Heart left ventricle (tissue), 16 donors: ENCODE measurements at regions not wholly inside any gene's neighbourhood (a gene's known extent, or its start where the extent isn't known, plus 50 kb on each side); places are given as distances from the start of the nearest gene placed in this dataset.

ENCODE experiments used
- ATAC-seq, 4 donors: fragments of 200-7000 bp; cut with Tn5 transposase; one replicate each; pipeline ENCODE4 v1.9.1; 2020 to 2022; ENCODE audit warnings: moderate library complexity in 4 of 4, mild to moderate bottlenecking in 3 of 4, moderate number of reproducible peaks in 1 of 4
- DNase-seq, 5 donors: peaks; one replicate each; pipeline ENCODE4 v3.0.0-alpha.2; 2020
- H3K27ac ChIP-seq, 12 donors: fragments of 200-600 bp; sonication (generic) in 4 of 12; one replicate each; pipeline versions ENCODE4 v1.5.0 to v1.8.0; 2016 to 2022; ENCODE audit warnings: mild to moderate bottlenecking in 2 of 12
- H3K27me3 ChIP-seq, 9 donors: fragments of 200-600 bp; sonication (generic) in 2 of 9; one replicate each; pipeline versions ENCODE4 v1.5.1 to v1.8.0; 2016 to 2022; ENCODE audit warnings: mild to moderate bottlenecking in 3 of 9
- H3K36me3 ChIP-seq, 9 donors: fragments of 200-600 bp; sonication (generic) in 2 of 9; one replicate each; pipeline versions ENCODE4 v1.5.0 to v1.8.0; 2018 to 2022; ENCODE audit warnings: mild to moderate bottlenecking in 2 of 9
- H3K4me1 ChIP-seq, 12 donors: fragments of 200-600 bp; sonication (generic) in 4 of 12; one replicate each; pipeline versions ENCODE4 v1.5.0 to v1.8.0; 2016 to 2022; ENCODE audit warnings: mild to moderate bottlenecking in 3 of 12
- H3K4me3 ChIP-seq, 12 donors: fragments of 200-600 bp; sonication (generic) in 4 of 12; one replicate each; pipeline versions ENCODE4 v1.5.0 to v1.8.0; 2017 to 2022; ENCODE audit warnings: mild to moderate bottlenecking in 9 of 12, moderate library complexity in 4 of 12
- H3K9me3 ChIP-seq, 12 donors: fragments of 200-600 bp; sonication (generic) in 4 of 12; one replicate each; pipeline versions ENCODE4 v1.5.0 to v1.8.0; 2016 to 2022; ENCODE audit warnings: mild to moderate bottlenecking in 1 of 12
- CTCF ChIP-seq, 12 donors: fragments of 200-600 bp; sonication (generic) in 4 of 12; IDR thresholded peaks; one replicate each; pipeline versions ENCODE4 v1.5.0 to v1.8.0; 2018 to 2022; ENCODE audit warnings: antibody characterized with exemption in 12 of 12, mild to moderate bottlenecking in 5 of 12
- POLR2A ChIP-seq, 2 donors: fragments of 450-650 bp; IDR thresholded peaks; one replicate each; pipeline ENCODE4 v1.6.1; 2017; ENCODE audit warnings: antibody characterized with exemption in 2 of 2, mild to moderate bottlenecking in 2 of 2, moderate library complexity in 2 of 2
- WGBS, 4 donors: extraction: QIAGEN DNeasy Blood & Tissue Kit in 2 of 4; methylation state at CpG; one replicate each; pipeline versions ENCODE4 v1.1.5 to v1.1.7; 2013 to 2018; 5-methylcytosine and 5-hydroxymethylcytosine counted together
- intact Hi-C, 10 donors: fragments of 100-400 bp; cut with DNase I; formaldehyde crosslinking; loops; one replicate each; pipeline versions ENCODE4 v1.11.1 to v1.14.2; 2022
- donor health status: ischemic (EF 13 %, LVEDD 7.1; RV severe dilation, severe dysfunction).
- donor health status: healthy with polysubstance abuse.
- donor health status: DM: no; HTN: yes; CAD: no.
- donor health status: DM: no; HTN: no; CAD: no.
- donor health status: ischemic (EF 25% LVEDD 6.9; RV normal size, moderate dysfunction).
- donor health status: ischemic (EF 25% LVEDD 5.7; RV mildly dilated, moderate dysfunction).
- donor health status: healthy.
- donor health status: DM: yes; HTN: yes; CAD: no.
- donor health status: ischemic (EF 35%, LVEDD 5.7; RV mildly dilated, moderate dysfunction).
- donor health status: nonischemic (EF 11% LVEDD 7.7; RV severe dilation, severe dysfunction).
- donor health status: DM: yes; HTN: yes; CAD: no.
- donor health status: PGD.
- donor health status: ischemic (EF 29% LVEDD 5.4; RV normal size, mild dysfunction).
- donor health status: nonischemic (EF 23%, LVEDD 6.1; RV moderate dilation, normal function).

- peak; percentile 82 to 91 (median 84) for ATAC-seq
- no peaks in the 10 kb centered on the region for H3K9me3 ChIP-seq
- no peak overlapping the region for H3K4me3 ChIP-seq
- H3K27ac ChIP-seq: no peak overlapping the region
- H3K4me1 ChIP-seq: peaks cover 0 to 4% (median 0%) of the 10 kb centered on the region in 12 donors
- TF ChIP-seq POLR2A (IDR thresholded peaks at IDR 0.05) (no peak), CTCF (IDR thresholded peaks at IDR 0.05) (peak; percentile 66 to 94 (median 84))
- intact Hi-C loops: loop anchor here in 6 of 10 donors (5.0 to 10.0 kb wide), 3 partner anchors 184 to 356 kb away; no protein-coding TSS in a partner anchor
- no peaks in the 10 kb centered on the region for H3K36me3 ChIP-seq
- 19 to 21% (median 21%) methylated on average over 12 to 13 of the region's 13 CpGs for WGBS, 4 donors
- DNase-seq: peak; percentile 61 to 76 (median 73)
- H3K27me3 ChIP-seq: peaks cover 0 to 19% (median 0%) of the 10 kb centered on the region in 9 donors
Measured at GRCh38 chr13:52968074-52968700, 60.4 kb upstream of the OLFM4 start.

DNA sequence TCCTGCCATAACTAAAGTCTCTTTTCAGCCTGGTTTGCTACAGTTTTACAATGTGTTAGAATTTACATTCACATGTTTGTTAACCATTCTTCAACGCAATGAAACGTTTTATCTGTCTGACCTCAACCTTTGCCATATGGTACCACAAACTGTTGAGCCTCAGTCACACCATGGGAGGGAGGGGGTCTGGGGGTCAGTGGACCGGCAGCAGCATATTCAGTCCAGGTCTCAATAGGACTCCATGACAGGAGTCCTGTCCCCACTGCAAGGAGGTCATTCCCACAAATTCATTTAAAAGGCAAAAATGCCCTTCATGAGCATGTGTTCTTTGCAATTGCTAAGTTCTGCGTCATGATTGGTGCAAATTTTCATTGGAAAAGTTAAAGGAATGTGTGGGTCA lies 66.6 kb upstream of the OLFM4 start:
- no peak overlapping the region for H3K4me3 ChIP-seq
- peaks cover 0 to 17% (median 0%) of the 10 kb centered on the region in 9 donors for H3K27me3 ChIP-seq
- H3K36me3 ChIP-seq: no peaks in the 10 kb centered on the region
- intact Hi-C loops: loop anchor here in 1 of 10 donors (10.0 kb wide), 1 partner anchor 347 kb away; no protein-coding TSS in a partner anchor
- no peak for TF ChIP-seq CTCF (IDR thresholded peaks at IDR 0.05)
- TF ChIP-seq POLR2A (IDR thresholded peaks at IDR 0.05): no peak
- no peak overlapping the region for H3K27ac ChIP-seq
- 36 to 53% (median 43%) methylated on average over 4 of the region's 4 CpGs for WGBS, 4 donors
- no peaks in the 10 kb centered on the region for H3K9me3 ChIP-seq
- H3K4me1 ChIP-seq: no peaks in the 10 kb centered on the region
- DNase-seq (no peak), ATAC-seq (no peak)

- Histone ChIP-seq H3K4me1 (no peaks in the 10 kb centered on the region), H3K4me3 (no peak overlapping the region), H3K9me3 (no peaks in the 10 kb centered on the region), H3K36me3 (no peaks in the 10 kb centered on the region), H3K27me3 (peaks cover 0 to 17% (median 0%) of the 10 kb centered on the region in 9 donors), H3K27ac (no peak overlapping the region)
- DNase-seq (no peak), ATAC-seq (no peak)
- intact Hi-C loops: loop anchor here in 1 of 10 donors (10.0 kb wide), 1 partner anchor 347 kb away; no protein-coding TSS in a partner anchor
- TF ChIP-seq CTCF (IDR thresholded peaks at IDR 0.05) (no peak), POLR2A (IDR thresholded peaks at IDR 0.05) (no peak)
- 22 to 48% (median 30%) methylated on average over 3 of the region's 3 CpGs for WGBS, 4 donors
Measured at GRCh38 chr13:52961256-52961910, 67.2 kb upstream of the OLFM4 start.

DNA sequence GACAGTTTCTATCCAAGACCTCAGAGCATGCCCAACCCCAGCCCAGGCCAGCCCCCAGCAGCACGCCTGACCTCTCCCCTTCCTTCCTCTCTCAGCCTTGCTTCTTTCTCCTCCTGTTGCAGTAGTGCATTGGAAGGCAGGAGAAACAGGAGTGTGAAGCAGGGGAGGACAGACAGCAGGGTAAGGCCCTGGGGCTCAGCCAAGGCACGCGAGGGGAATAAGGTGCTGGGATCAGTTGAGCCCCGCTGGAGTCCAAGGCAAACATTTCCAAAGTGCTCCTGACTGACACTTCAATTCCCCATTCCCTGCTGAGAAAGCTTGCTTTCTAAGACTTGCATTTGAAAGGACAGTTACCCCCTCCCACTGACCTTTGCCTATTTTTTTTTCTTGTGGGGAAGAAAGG lies 73.1 kb upstream of the OLFM4 start:
- Histone ChIP-seq H3K4me3 (no peak overlapping the region), H3K9me3 (no peaks in the 10 kb centered on the region), H3K4me1 (peaks cover 0 to 1% (median 0%) of the 10 kb centered on the region in 12 donors), H3K27ac (no peak overlapping the region), H3K27me3 (peaks cover 0 to 4% (median 0%) of the 10 kb centered on the region in 9 donors), H3K36me3 (no peaks in the 10 kb centered on the region)
- ATAC-seq (no peak), DNase-seq (no peak)
- WGBS, 4 donors: 21 to 36% (median 26%) methylated on average over 4 of the region's 4 CpGs
- TF ChIP-seq POLR2A (IDR thresholded peaks at IDR 0.05) (no peak), CTCF (IDR thresholded peaks at IDR 0.05) (no peak)
- intact Hi-C loops: no loop called here
